ENCODE measurements at regions not wholly inside any gene's neighbourhood (a gene's known extent, or its start where the extent isn't known, plus 50 kb on each side); places are given as distances from the start of the nearest gene placed in this dataset.

DNA sequence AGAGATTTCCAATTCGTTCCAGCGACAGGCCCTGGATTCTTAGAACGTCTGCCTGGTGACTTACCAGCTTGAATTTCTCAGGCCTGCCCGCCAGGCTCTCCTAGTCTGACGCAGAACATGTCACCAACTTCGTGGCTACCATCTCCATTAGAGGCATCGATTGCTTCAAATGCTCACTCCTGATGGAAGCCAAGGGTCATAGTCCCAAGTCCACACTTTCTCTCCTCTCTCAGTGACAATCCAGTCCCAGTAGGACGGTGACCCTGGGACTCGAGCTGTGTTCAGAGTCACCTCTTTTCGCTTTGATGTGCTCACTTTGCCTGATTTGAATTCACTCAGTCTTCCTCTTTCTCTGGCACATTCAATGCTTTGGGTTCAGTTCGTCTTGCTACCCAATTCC lies 94.8 kb downstream of the GADD45G start:
- Histone ChIP-seq H3K4me3 (no peak overlapping the region), H3K9ac (ENCODE audit: control insufficient read depth, insufficient read depth, low read length) (no peak overlapping the region), H3K27ac (ENCODE audit: control insufficient read depth, insufficient read depth) (no peak overlapping the region), H3K36me3 (ENCODE audit: control insufficient read depth in 2 of 2, insufficient read depth in 2 of 2, low read length in 1 of 2) (no peaks in the 10 kb centered on the region), H3K27me3 (replicated peaks in 1 of 2; ENCODE audit: control insufficient read depth in 2 of 2, insufficient read depth in 2 of 2, low read length in 1 of 2) (peaks cover 0 to 2% of the 10 kb centered on the region in 2 experiments; a peak in 2 of 4 replicates), H3K9me3 (replicated peaks; ENCODE audit: control insufficient read depth, insufficient read depth, low read length) (no peaks in the 10 kb centered on the region), H3K4me1 (ENCODE audit: control insufficient read depth, insufficient read depth, low read length) (peaks cover 20% of the 10 kb centered on the region), H3K79me2 (ENCODE audit: control insufficient read depth, insufficient read depth, low read length) (peaks cover 10% of the 10 kb centered on the region), H3K4me2 (ENCODE audit: control insufficient read depth, insufficient read depth) (no peak overlapping the region), H4K20me1 (ENCODE audit: control insufficient read depth, insufficient read depth) (no peaks in the 10 kb centered on the region), H2AFZ (ENCODE audit: control insufficient read depth, low read depth, low read length) (no peak overlapping the region)
- ChIA-PET RAD21 (ENCODE audit: unreplicated experiment) (interaction anchor here (1.6 to 5.5 kb wide), 3 partner anchors 43 to 300 kb away, joined by 3 to 57 read pairs (median 4); no protein-coding TSS in a partner anchor), POLR2A (interaction anchor here (1.0 kb wide), 1 partner anchor 9 kb away, joined by 4 read pairs; no protein-coding TSS in a partner anchor), SMC1A (ENCODE audit: uncharacterized antibody, unreplicated experiment) (interaction anchor here (1.4 to 5.3 kb wide), 3 partner anchors 8 to 94 kb away, joined by 3 to 39 read pairs (median 4); no protein-coding TSS in a partner anchor), CTCF (interaction anchor here (1.0 to 2.2 kb wide), 3 partner anchors 13 to 96 kb away, joined by 3 to 8 read pairs (median 3); no protein-coding TSS in a partner anchor)
- intact Hi-C loops (cut with micrococcal nuclease; ENCODE audit: unreplicated experiment), result loop anchor here (5.0 kb wide), 1 partner anchor 118 kb away; no protein-coding TSS in a partner anchor
- no TSS peak for BruUV-seq (replicated peaks)
- in situ Hi-C loops (cut with MboI), result no loop called here
- ATAC-seq, result no peak
- no peak for FAIRE-seq
- DNase-seq (ENCODE audit: low read depth, low spot score), result no peak
- WGBS (ENCODE audit: insufficient coverage, insufficient replicate concordance, low lambda C conversion rate, missing lambda C conversion rate), result 67% methylated on average over 11 of the region's 11 CpGs
- TF ChIP-seq RB1 (IDR thresholded peaks at IDR 0.05; ENCODE audit: borderline replicate concordance), result no peak
- TF ChIP-seq, protein P1, sequence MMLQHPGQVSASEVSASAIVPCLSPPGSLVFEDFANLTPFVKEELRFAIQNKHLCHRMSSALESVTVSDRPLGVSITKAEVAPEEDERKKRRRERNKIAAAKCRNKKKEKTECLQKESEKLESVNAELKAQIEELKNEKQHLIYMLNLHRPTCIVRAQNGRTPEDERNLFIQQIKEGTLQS (IDR thresholded peaks at IDR 0.05; ENCODE audit: borderline replicate concordance, extremely low read depth, low read depth, low read length), result no peak
- no peak for TF ChIP-seq GABPA (IDR thresholded peaks at IDR 0.05; ENCODE audit: low read depth)
- TF ChIP-seq ZZZ3 (IDR thresholded peaks at IDR 0.05; ENCODE audit: control insufficient read depth, insufficient read length, low read depth), result no peak
- TF ChIP-seq CREB1 (IDR thresholded peaks at IDR 0.05; ENCODE audit: low read depth), result no peak
- TF ChIP-seq, protein P2, sequence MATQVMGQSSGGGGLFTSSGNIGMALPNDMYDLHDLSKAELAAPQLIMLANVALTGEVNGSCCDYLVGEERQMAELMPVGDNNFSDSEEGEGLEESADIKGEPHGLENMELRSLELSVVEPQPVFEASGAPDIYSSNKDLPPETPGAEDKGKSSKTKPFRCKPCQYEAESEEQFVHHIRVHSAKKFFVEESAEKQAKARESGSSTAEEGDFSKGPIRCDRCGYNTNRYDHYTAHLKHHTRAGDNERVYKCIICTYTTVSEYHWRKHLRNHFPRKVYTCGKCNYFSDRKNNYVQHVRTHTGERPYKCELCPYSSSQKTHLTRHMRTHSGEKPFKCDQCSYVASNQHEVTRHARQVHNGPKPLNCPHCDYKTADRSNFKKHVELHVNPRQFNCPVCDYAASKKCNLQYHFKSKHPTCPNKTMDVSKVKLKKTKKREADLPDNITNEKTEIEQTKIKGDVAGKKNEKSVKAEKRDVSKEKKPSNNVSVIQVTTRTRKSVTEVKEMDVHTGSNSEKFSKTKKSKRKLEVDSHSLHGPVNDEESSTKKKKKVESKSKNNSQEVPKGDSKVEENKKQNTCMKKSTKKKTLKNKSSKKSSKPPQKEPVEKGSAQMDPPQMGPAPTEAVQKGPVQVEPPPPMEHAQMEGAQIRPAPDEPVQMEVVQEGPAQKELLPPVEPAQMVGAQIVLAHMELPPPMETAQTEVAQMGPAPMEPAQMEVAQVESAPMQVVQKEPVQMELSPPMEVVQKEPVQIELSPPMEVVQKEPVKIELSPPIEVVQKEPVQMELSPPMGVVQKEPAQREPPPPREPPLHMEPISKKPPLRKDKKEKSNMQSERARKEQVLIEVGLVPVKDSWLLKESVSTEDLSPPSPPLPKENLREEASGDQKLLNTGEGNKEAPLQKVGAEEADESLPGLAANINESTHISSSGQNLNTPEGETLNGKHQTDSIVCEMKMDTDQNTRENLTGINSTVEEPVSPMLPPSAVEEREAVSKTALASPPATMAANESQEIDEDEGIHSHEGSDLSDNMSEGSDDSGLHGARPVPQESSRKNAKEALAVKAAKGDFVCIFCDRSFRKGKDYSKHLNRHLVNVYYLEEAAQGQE (IDR thresholded peaks at IDR 0.05; ENCODE audit: low read depth, low read length), result no peak
- TF ChIP-seq, protein P3, sequence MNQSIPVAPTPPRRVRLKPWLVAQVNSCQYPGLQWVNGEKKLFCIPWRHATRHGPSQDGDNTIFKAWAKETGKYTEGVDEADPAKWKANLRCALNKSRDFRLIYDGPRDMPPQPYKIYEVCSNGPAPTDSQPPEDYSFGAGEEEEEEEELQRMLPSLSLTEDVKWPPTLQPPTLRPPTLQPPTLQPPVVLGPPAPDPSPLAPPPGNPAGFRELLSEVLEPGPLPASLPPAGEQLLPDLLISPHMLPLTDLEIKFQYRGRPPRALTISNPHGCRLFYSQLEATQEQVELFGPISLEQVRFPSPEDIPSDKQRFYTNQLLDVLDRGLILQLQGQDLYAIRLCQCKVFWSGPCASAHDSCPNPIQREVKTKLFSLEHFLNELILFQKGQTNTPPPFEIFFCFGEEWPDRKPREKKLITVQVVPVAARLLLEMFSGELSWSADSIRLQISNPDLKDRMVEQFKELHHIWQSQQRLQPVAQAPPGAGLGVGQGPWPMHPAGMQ (IDR thresholded peaks at IDR 0.05; ENCODE audit: borderline replicate concordance), result no peak
- no peak for TF ChIP-seq ZNF207 (IDR thresholded peaks at IDR 0.05; ENCODE audit: borderline replicate concordance)
- no peak for TF ChIP-seq POLR2A (IDR thresholded peaks at IDR 0.05; ENCODE audit: low read depth, low read length)
- TF ChIP-seq, protein P4, sequence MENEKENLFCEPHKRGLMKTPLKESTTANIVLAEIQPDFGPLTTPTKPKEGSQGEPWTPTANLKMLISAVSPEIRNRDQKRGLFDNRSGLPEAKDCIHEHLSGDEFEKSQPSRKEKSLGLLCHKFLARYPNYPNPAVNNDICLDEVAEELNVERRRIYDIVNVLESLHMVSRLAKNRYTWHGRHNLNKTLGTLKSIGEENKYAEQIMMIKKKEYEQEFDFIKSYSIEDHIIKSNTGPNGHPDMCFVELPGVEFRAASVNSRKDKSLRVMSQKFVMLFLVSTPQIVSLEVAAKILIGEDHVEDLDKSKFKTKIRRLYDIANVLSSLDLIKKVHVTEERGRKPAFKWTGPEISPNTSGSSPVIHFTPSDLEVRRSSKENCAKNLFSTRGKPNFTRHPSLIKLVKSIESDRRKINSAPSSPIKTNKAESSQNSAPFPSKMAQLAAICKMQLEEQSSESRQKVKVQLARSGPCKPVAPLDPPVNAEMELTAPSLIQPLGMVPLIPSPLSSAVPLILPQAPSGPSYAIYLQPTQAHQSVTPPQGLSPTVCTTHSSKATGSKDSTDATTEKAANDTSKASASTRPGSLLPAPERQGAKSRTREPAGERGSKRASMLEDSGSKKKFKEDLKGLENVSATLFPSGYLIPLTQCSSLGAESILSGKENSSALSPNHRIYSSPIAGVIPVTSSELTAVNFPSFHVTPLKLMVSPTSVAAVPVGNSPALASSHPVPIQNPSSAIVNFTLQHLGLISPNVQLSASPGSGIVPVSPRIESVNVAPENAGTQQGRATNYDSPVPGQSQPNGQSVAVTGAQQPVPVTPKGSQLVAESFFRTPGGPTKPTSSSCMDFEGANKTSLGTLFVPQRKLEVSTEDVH (IDR thresholded peaks at IDR 0.05; ENCODE audit: low read depth, partially characterized antibody), result no peak
- no peak for TF ChIP-seq KLF5 (IDR thresholded peaks at IDR 0.05; ENCODE audit: partially characterized antibody)
- TF ChIP-seq RFX5 (IDR thresholded peaks at IDR 0.05; ENCODE audit: low read depth, low read length), result no peak
- TF ChIP-seq, protein P5, sequence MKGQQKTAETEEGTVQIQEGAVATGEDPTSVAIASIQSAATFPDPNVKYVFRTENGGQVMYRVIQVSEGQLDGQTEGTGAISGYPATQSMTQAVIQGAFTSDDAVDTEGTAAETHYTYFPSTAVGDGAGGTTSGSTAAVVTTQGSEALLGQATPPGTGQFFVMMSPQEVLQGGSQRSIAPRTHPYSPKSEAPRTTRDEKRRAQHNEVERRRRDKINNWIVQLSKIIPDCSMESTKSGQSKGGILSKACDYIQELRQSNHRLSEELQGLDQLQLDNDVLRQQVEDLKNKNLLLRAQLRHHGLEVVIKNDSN (IDR thresholded peaks at IDR 0.05; ENCODE audit: borderline replicate concordance, extremely low read length, insufficient read depth, low read depth, low read length), result no peak
- TF ChIP-seq MYB (IDR thresholded peaks at IDR 0.05; ENCODE audit: borderline replicate concordance, low read depth, low read length), result no peak
- TF ChIP-seq NRF1 (conservative IDR thresholded peaks at IDR 0.05; ENCODE audit: low read depth, low read length), result no peak
